Daoy (cell line): ENCODE measurements at regions not wholly inside any gene's neighbourhood (a gene's known extent, or its start where the extent isn't known, plus 50 kb on each side); places are given as distances from the start of the nearest gene placed in this dataset.
A peak's percentile ranks its signal among the peaks of the same experiment; 100 is the strongest.
"Not testable (repeated sequence)": the region's sequence is repeated elsewhere in the genome, so short reads cannot be mapped to it uniquely, and the experiment has no call there.

Source experiments
- DNase-seq: peaks from one replicate; pipeline ENCODE4 v3.0.0-alpha.2; 2015; ENCODE audit warnings: low read depth

DNA sequence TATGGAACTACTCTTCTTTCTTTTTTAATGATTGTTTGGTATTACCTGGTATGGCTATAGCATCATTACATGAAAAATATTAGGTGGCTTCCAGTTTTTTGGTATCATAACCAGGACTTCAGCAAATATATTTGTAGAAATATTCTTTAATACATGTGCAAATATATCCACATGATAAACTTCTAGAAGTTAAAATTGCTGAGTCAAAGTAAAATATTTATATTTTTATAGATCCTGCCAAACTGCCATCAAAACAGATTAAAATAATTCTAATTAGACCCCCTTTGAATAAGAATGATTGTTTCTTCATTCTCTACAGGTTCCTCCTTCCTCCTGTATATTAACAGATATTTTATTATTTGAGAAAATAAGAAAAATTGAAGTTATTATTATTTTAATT is 708.5 kb upstream of the INTU start:
- DNase-seq, result no peak

DNA sequence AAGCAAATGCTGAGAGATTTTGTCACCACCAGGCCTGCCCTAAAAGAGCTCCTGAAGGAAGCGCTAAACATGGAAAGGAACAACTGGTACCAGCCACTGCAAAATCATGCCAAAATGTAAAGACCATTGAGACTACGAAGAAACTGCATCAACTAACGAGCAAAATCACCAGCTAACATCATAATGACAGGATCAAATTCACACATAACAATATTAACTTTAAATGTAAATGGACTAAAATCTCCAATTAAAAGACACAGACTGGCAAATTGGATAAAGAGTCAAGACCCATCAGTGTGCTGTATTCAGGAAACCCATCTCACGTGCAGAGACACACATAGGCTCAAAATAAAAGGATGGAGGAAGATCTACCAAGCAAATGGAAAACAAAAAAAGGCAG is 702.7 kb upstream of the INTU start:
- DNase-seq, result not testable (repeated sequence)

DNA sequence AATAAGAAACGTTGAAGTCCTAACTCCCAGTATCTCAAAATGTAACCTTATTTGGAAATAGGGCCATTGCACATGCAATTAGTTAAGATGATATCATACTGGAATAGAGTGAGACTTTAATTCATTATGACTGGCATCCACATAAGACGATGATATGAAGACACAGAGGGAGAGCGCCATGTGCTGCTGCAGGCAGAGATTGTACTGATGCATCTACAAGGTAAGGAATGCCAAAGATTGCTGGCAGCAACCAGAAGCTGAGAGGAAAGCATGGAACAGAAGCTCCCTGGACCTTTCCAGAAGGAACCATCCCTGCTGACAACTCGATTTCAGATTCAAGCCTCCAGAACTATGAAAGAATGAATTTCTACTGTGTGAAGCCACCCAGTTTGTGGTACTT is 697.0 kb upstream of the INTU start:
- no peak for DNase-seq

DNA sequence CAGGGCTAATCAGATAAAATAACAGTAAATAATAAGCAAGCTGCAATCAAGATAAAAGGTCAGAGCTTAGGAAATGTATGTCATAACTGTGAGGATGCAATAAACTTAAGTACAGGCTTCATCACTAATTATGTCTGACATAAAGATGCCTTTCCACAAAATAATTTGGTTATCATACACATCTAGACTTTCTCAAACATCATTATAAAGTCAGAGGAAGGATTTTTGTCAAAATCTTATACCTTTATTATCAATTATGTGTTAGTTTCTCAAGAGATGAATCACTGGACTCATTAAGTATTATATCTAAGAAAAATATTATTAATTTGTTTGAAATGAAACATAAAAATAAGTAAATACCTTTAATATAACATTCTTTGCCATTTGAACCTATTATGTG is 695.4 kb upstream of the INTU start:
- DNase-seq, result no peak

DNA sequence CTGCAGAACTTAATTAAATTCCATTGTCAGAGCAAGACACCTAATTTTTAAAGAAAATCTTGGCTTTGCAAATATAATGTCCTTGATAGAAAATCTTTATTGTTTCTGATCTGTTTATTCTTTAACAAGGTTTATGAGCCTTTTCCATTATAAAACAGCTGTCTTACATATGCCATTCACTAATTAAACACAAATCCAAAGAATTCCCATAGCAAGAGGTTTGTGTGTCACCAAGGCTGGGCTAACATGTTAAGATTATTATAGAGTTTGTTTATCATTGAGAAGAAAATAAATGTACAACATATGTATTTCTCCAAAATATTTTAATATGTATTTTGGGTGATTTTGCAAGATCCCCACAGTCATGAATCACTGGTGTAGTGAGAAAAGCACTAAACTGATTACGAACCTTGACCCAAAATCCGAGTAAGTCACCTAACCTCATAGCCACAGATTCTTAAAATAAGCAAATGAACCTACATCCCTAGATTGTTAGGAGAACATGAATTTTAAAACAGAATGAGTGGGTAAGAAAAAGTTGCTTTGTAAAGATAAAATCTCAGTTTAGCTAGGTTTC is 694.8 kb upstream of the INTU start:
- DNase-seq, result no peak

DNA sequence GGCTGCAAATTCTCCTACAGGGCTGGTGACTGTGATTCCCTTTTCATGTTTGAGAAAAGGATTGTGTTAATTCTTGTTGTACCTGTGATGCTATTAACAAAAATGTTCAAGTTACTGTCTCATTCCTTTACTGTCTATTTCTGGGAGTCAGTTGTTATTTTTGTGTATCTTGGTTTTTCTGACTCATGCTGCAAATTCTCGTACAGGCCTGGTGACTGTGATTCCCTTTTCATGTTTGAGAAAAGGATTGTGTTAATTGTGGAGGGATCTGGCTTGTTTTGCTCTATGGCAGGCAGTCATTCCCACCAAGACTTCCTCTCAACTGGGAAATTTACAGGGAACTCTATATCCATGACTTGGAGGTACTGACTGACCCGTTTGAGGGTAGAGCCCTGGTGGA is 693.4 kb upstream of the INTU start:
- DNase-seq, result peak; percentile 37

DNA sequence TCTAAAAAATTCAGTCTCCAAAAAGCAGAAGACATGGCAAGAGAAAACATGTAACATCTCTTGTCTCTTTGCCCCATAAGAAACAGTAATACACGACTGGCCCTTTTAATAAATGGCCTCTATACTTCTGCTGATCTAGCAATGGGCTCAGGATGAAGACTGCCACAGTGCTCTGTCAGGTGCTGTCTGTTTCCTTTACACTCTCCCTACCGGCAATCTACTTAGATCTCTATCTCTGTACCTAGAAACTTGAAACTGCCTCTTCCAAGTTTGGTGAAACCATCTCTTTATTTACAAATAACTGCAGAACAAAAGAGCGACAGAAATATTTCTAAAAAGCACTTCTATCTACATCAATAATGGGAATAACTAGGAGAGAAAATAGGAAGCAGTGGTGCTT is 685.2 kb upstream of the INTU start:
- DNase-seq, result no peak

DNA sequence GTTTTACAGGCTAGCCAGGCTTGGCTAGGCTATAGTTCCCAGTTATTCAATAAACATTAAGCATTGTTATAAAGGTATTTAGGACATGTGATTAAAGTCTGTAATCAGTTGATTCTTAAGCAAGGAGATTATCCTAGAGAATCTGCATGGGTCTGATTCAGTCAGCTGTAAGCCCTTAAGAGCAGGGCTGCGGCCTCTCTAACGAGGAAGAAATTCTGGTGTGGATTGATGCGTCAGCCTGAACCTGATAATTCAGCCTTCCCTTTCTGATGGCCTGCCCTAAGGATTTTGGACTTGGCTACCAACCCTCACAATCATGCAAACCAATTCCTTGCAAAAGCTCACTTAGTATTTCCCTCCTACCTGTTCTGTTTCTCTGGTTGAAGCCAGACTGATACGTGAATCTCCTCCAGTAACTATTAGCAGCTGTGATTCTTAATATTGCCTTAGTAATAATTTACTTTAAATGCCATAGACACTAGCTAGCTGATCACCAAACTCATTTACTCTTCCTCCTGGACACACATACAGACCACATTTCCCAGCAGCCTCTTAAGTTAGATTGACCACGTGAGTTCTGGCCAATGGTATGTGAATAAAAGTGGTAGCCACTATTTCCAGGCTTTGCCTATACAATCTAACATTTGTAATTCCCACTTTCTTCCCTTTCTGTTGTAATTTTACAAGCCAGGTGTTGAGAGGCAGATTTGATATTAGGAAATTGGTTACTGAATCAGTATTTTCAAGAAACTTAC is 678.0 kb upstream of the INTU start:
- DNase-seq, result no peak

DNA sequence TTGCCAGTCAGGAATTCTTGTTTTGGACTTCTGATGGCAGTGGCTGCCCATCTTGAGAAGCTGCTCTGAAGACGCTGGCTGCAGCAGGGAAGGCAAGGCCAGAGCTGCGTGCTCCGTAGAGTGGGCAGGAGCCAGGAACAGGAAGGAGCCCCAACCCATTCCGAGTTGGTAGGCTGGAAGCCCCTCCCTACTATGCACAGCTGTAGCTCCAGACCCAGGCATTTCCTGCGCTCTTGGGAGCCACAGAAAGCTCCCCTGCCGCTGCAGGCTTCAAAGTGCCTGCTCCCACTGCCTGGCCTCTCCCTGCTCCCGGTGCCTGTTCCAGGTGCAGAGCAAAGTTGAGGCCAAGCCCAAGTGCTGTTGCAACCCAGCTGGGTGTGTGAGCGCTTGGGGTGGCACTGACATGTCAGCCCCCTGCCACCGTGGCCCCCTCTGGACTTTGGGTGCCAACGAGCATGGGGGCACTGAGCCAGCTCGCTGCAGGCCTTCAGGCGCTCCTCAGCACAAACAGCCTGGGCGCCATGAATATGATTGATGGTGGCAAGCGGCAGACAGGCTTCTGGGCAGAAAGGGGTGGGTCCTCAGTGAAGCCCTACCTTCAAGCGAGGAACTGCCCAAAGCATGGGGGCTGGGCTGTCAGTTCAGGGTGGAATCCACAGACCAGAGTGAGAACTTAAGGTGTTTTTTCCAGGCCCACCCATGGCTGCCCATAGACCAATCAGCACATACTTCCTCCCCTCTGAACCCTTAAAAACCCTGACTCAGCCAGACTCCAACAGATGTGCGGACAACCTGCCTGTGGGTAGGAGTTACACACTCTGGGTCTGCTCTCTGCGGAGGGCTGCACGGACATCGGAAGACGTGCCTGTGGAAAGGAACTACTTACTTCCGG is 677.2 kb upstream of the INTU start:
- DNase-seq, result peak; percentile 4

DNA sequence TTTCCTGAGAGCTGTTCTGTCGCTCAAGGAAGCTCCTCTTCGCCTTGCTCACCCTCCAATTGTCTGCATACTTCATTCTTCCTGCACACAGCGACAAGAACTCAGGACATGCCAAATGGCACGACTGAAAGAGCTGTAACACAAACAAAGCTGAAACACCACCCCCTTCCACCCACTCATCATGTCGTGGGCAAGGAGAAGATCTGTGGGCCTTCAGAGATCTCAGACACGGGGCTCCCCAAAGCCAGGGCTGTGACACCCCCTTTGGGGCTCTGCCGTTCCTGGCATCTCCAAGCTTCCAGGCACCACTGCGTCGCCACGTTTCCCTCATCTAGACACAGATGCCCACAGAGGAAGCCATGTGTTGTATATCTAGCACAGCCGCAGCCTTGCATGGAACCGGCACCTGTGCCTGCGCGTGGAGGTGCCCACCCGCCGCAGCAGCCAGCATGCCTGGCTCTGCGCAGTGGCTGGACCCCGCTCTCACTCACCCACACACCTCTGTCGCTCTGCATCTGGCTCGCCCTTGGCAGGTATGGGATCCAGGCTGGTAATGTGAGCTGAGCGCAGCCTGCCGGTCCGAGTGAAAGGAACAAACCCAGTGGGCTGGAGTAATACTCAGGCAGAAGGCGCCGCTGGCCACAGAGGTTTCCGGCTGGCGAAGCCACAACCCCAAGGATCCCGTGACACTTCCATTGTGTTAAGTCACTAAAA is 676.4 kb upstream of the INTU start:
- DNase-seq, result no peak

DNA sequence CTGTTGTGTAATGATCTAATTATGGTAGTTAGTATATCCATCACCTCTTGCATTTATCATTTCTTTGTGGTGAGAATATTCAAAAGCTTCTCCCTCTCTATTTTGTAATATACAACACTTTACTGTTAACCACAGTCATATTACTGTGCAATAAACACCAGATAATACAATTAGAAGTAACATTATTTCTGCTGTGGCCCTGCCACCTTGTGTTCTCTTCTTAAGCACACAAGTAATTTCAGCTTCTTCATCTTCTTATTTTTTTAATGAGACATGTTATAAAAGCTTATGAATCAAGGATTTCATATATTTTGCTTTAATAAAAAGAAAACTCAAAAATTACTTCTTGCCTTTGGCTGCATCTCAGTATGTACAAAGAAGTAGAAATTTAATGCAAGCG is 675.2 kb upstream of the INTU start:
- DNase-seq, result no peak

DNA sequence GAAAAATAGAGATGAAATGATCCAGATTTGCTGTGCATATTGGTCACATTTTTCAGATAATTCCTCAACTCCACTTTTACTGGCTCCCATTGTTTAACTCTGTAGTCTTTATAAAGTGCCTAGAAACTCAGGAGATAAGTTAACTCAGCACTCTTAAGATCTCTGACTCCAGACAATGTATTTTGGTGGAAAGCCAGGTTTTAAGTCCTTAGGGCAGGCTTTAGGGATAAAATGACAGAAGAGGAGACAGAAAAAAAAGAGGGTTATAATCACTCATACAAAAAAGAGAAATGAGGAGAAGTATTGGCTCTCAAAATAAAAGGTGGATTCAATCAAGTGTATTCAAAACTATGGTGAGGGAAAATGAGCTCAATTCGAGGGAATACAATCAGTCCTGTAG is 674.8 kb upstream of the INTU start:
- DNase-seq, result no peak

DNA sequence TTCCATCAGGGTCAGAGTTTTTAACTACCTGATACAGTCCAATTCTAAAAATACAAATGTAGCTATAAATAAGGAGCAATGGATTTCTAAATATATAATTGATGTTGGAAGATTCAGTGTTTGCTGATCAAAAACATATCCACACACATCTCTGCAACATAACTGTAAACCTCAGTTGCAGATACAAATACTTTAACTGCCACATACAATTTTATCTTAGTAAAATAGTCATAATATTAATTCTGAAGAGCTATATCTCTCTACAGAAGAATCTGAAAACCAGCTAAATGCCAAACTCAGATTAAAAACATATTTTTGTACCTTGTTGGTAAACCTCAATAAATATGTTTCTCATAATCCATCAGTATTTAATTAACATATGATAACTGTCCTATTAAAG is 674.3 kb upstream of the INTU start:
- DNase-seq, result no peak

DNA sequence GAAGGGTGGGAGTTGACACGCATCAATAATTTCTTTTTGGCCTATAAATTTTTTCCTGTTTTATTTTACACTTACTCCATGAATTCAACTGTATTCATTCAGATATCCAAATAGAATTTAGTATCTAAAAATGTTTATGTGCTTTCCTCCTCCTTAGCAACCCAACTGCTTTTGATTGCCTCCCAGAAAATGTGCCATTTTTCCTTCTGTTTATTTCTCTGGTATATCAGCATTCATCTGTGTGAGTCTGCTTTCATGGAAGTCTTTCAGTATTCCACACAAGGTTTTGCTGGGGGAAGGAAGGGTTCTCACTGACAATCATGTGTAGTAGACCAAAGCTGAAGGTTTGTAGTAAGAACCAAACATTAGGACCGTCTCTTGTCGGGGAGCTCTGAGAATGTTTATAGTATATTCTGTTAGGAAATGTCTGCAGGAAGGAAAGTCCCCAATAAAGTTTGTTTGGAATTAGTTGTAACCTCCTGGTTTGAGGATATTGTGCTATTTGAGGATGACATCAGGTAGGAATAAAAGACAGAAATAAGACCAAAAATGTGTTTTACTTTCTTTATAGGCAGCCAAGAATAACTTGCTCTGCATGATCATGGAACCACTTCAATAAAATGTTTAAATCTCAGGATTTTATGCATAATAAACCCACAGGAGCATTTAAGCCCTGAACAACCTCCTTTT is 673.6 kb upstream of the INTU start:
- no peak for DNase-seq

DNA sequence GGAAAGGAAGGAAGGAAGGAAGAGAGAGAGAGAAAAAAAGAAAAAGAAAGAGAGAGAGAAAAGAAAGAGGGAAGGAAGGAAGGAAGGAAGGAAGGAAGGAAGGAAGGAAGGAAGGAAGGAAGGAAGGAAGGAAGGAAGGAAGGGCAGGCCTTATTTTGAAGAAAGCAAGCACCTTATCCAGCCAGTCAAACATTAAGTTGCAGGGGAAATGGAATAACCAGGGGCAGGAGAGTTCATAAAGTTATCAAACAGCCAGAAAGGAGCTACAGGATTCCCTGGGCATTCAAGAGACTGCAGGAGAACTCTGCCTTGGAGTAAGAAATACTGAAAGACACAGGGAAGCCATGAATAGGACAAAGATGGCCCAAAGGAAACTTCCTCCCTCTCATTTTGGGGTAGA is 672.0 kb upstream of the INTU start:
- no peak for DNase-seq

DNA sequence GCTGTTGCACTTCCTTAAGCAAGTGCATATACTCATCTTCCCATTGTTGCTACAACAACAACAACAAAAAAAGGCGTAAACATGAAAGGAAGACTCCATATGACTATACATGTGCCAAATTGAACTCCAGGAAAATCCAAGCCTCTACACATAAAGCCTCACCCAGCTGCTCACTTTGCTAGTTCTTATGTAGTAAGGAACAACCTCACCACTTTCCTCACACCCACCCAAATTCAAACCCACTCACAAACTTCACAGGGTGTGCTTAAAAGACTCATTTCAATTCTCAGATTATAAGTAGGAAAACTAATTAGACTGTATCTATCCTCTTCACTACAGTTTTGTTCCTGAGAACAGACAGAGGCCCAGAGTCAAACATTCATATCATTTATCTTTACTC is 671.1 kb upstream of the INTU start:
- DNase-seq, result no peak

DNA sequence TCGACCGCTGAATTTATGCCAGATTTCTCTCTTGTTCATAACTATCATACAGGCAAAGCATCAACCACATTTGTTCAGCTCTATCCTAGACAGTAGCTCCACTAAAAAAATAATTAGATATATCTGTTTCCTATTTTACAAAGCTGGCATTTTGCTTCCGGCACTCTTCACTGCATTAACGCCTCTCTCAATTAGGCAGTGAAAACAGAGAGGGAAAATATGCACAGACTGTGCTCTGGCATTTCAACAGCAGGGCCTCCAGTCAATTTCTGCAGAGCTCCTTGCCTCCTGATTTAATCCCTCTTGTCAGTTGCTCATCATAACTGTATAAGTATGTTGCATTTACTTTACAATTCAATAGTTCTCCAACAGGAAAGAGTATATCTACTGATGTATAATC is 666.9 kb upstream of the INTU start:
- DNase-seq, result no peak

DNA sequence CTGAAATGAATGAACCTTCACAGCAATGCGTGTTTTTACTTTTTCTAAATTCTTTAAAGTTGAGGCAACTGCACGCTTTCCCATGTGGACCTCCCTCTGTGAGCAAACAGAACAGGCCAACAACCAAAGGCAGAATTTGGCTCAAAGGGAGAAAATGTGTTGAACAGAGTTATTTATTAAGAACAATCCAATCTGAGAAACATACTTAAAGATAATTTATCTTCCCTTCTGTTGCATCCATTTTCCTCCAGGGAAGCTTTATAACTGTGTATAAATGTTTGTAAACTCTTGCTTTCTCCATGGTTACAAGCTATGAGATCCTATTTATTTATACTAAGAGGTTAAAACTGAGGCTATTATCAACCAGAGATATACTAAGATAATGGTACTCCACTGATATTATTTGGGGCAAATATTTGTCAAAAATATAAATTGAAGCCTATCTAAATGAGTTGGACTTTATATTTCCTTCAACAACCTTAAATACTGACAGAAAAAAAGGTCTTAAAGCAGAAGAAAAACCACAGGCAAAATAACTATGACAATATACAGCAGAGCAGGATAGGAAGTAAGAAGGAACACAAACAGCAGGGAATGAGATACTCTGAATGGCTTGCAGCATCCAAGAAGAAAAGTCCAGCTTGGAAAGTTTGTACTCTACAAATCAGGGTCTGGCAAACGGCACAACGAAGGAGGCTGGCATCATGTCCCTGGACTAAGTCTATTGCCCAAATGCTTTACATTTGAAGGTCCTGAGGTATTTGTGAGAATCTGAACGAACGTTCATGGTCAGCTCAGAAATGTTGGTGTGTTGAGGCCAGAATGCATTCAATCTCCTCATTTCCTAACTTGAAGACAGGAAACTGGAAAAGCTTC is 663.2 kb upstream of the INTU start:
- DNase-seq, result no peak

DNA sequence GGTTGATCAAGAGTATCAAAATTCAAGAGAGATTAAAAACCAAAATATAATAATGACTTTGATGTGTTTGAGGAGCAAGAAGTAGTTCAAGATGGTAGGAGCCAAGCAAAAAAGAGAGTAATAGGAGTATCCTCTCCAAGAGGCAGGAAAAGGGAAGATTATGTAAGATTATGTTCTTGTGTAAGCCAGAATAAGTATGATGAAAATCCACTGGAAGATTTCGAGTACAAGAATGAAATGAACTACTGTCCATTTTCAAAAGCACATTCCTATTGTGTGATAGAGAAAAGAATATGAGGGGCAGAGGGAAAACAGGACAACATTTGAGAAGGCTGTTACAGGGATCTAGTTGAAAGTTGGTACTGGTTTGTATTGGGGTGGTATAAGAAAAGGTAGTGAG is 659.6 kb upstream of the INTU start:
- no peak for DNase-seq

DNA sequence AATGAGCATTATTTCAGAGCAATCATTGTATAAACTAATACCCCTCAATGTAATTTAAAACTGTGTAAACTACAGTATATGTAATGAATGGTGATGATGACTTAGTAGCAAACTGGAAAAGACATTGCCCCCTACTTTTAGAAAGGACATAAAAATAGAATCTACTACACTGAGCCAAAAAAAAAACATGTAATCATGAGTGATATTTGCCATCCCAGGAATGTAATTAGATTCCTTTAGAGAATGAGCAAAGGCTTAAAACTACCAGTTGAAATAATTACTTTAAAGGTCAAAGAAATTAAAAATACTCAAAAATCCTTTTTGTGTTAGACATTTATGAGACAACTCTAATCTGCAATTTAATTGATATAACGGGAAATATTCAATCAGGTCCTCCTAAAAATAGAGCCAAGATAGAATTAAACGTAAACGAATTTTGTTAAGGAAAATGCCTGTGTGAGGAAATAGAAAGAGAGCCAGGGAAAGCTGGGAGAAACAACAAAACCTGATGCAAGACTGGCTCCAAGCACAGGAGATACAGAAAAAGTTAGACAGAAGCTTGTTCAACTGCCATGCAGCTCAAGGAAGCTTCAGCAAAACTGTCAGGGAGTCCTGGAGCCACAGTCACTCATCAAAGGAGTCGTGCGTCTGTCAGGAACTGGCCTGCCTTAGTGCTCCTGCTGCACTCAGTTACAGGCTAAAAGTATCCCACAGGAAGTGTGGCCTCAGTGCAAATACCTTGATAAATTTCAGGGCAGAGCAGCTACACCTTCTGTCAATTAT is 655.7 kb upstream of the INTU start:
- DNase-seq, result no peak
